Mesenchymal stem cell (in vitro differentiated cells and primary cell): ENCODE measurements at regions not wholly inside any gene's neighbourhood (a gene's known extent, or its start where the extent isn't known, plus 50 kb on each side); places are given as distances from the start of the nearest gene placed in this dataset. TPM values are rescaled to one million over a fixed set of nuclear protein-coding genes. Genes with fewer than 3 reads are reported as not detected.

Source experiments
- small RNA-seq: library from polyadenylated mRNA; stranded (forward); fragments of <200 nt; extraction: miRNeasy Mini kit (QIAGEN cat#:217004); gene quantifications from one replicate; pipeline ENCODE3, GENCODE V24; 2013; ENCODE audit warnings: low read depth

Small RNA genes in the stretch of these regions (small RNA-seq; reads per million reads assigned to genes)
- not detected for gene RN7SL361P
